KMS-11 (cell line): ENCODE measurements at regions not wholly inside any gene's neighbourhood (a gene's known extent, or its start where the extent isn't known, plus 50 kb on each side); places are given as distances from the start of the nearest gene placed in this dataset.

ENCODE experiments used
- H2AFZ ChIP-seq: fragments of 200-600 bp; sonication (generic); 2 replicates; pipeline ENCODE4 v1.6.1; 2016; ENCODE audit warnings: antibody characterized with exemption, mixed run types, low read depth
- H3K27ac ChIP-seq: fragments of 200-600 bp; sonication (generic); 2 replicates; pipeline ENCODE4 v1.6.1; 2016; ENCODE audit warnings: mild to moderate bottlenecking, mixed run types
- H3K27me3 ChIP-seq: fragments of 200-600 bp; sonication (generic); 2 replicates; pipeline ENCODE4 v1.6.1; 2017; ENCODE audit warnings: mild to moderate bottlenecking, low read depth, mixed run types, moderate library complexity; ENCODE audit not compliant: insufficient read depth
- H3K36me3 ChIP-seq: fragments of 200-600 bp; sonication (generic); 2 replicates; pipeline ENCODE4 v1.6.1; 2017; ENCODE audit warnings: mild to moderate bottlenecking, mixed run types; ENCODE audit not compliant: insufficient read depth
- H3K4me1 ChIP-seq: fragments of 200-600 bp; sonication (generic); 2 replicates; pipeline ENCODE4 v1.6.1; 2016; ENCODE audit warnings: mild to moderate bottlenecking, low read depth, mixed run types; ENCODE audit not compliant: poor library complexity, severe bottlenecking
- H3K4me2 ChIP-seq: fragments of 200-600 bp; sonication (generic); 2 replicates; pipeline ENCODE4 v1.7.0; 2016; ENCODE audit warnings: mild to moderate bottlenecking, mixed run types
- H3K4me3 ChIP-seq: fragments of 200-600 bp; sonication (generic); IDR thresholded peaks from 2 replicates; pipeline ENCODE4 v1.6.1; 2017; ENCODE audit warnings: low read depth, low read length, mixed read lengths; ENCODE audit not compliant: insufficient read depth
- H3K79me2 ChIP-seq: fragments of 200-600 bp; sonication (generic); 2 replicates; pipeline ENCODE4 v1.6.1; 2016; ENCODE audit warnings: low read depth, mixed run types; ENCODE audit not compliant: insufficient read depth
- H3K9ac ChIP-seq: fragments of 200-600 bp; sonication (generic); 2 replicates; pipeline ENCODE4 v1.6.1; 2016; ENCODE audit warnings: mild to moderate bottlenecking, mixed run types
- H4K20me1 ChIP-seq: fragments of 200-600 bp; sonication (generic); 2 replicates; pipeline ENCODE4 v1.6.1; 2016; ENCODE audit warnings: mild to moderate bottlenecking, mixed run types; ENCODE audit not compliant: insufficient read depth
- CTCF ChIP-seq: fragments of 200-600 bp; sonication (generic); conservative IDR thresholded peaks from 2 replicates; pipeline ENCODE4 v1.6.1; 2017; ENCODE audit warnings: low read depth, mild to moderate bottlenecking, antibody characterized with exemption, low read length, moderate library complexity, mixed read lengths

GRCh38 chr4:133714211-133714610 is 487.4 kb downstream of the PABPC4L start:
- Histone ChIP-seq H3K4me2 (no peak overlapping the region), H3K4me1 (no peaks in the 10 kb centered on the region), H3K27me3 (no peaks in the 10 kb centered on the region), H2AFZ (no peak overlapping the region), H3K79me2 (no peaks in the 10 kb centered on the region), H3K36me3 (no peaks in the 10 kb centered on the region), H3K4me3 (no peak overlapping the region), H3K27ac (no peak overlapping the region), H3K9ac (no peak overlapping the region), H4K20me1 (no peaks in the 10 kb centered on the region)
- no peak for TF ChIP-seq CTCF

- no peak for TF ChIP-seq CTCF
- H3K4me2 ChIP-seq, result no peak overlapping the region
Observed at GRCh38 chr4:133713340-133713739, 488.2 kb downstream of the PABPC4L start.

GRCh38 chr4:133711817-133712216 is 489.8 kb downstream of the PABPC4L start:
- Histone ChIP-seq H3K9ac (no peak overlapping the region), H3K27me3 (no peaks in the 10 kb centered on the region), H3K4me1 (no peaks in the 10 kb centered on the region), H3K79me2 (no peaks in the 10 kb centered on the region), H2AFZ (no peak overlapping the region), H3K27ac (no peak overlapping the region), H4K20me1 (no peaks in the 10 kb centered on the region), H3K4me2 (no peak overlapping the region), H3K4me3 (no peak overlapping the region), H3K36me3 (no peaks in the 10 kb centered on the region)
- TF ChIP-seq CTCF, result no peak

More at GRCh38 chr4:133713340-133713739, 488.2 kb downstream of the PABPC4L start:
- no peaks in the 10 kb centered on the region for H4K20me1 ChIP-seq
- H3K4me1 ChIP-seq, result no peaks in the 10 kb centered on the region
- no peak overlapping the region for H3K27ac ChIP-seq
- no peaks in the 10 kb centered on the region for H3K27me3 ChIP-seq
- no peak overlapping the region for H3K4me3 ChIP-seq
- no peaks in the 10 kb centered on the region for H3K36me3 ChIP-seq
- H3K79me2 ChIP-seq, result no peaks in the 10 kb centered on the region
- no peak overlapping the region for H3K9ac ChIP-seq
- H2AFZ ChIP-seq, result no peak overlapping the region

GRCh38 chr4:133694416-133694815 is 507.2 kb downstream of the PABPC4L start:
- TF ChIP-seq CTCF, result no peak
- Histone ChIP-seq H3K27ac (no peak overlapping the region), H2AFZ (no peak overlapping the region), H3K4me1 (no peaks in the 10 kb centered on the region), H3K36me3 (no peaks in the 10 kb centered on the region), H3K9ac (no peak overlapping the region), H3K27me3 (no peaks in the 10 kb centered on the region), H4K20me1 (no peaks in the 10 kb centered on the region), H3K4me3 (no peak overlapping the region), H3K79me2 (no peaks in the 10 kb centered on the region), H3K4me2 (no peak overlapping the region)
